ENCODE measurements at regions not wholly inside any gene's neighbourhood (a gene's known extent, or its start where the extent isn't known, plus 50 kb on each side); places are given as distances from the start of the nearest gene placed in this dataset.

DNA sequence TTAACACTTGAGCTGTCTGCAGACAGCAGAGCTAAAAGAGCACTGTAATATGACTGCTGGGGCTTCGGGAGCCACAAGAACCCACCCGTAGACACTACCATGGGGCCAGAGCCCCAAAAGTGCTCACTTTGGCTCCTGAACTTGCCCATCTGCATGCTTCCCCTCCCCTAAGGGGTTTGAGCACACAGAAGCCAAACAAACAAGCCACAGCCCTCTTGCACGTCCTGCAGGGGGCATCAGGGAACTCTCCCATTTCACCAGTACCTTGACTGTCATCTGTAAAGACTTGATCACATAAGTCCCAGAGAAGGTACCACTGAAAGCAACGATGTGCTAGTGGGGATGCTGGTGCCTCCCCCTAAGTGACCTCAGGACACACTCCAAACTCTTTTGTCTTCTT lies 681.8 kb downstream of the SEMA5A start:
- TF ChIP-seq, protein P1, sequence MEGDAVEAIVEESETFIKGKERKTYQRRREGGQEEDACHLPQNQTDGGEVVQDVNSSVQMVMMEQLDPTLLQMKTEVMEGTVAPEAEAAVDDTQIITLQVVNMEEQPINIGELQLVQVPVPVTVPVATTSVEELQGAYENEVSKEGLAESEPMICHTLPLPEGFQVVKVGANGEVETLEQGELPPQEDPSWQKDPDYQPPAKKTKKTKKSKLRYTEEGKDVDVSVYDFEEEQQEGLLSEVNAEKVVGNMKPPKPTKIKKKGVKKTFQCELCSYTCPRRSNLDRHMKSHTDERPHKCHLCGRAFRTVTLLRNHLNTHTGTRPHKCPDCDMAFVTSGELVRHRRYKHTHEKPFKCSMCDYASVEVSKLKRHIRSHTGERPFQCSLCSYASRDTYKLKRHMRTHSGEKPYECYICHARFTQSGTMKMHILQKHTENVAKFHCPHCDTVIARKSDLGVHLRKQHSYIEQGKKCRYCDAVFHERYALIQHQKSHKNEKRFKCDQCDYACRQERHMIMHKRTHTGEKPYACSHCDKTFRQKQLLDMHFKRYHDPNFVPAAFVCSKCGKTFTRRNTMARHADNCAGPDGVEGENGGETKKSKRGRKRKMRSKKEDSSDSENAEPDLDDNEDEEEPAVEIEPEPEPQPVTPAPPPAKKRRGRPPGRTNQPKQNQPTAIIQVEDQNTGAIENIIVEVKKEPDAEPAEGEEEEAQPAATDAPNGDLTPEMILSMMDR (IDR thresholded peaks at IDR 0.05; ENCODE audit: poor library complexity, severe bottlenecking) = no peak
- TF ChIP-seq MXI1 (conservative IDR thresholded peaks at IDR 0.05; ENCODE audit: poor library complexity, severe bottlenecking) (no peak), EP300 (conservative IDR thresholded peaks at IDR 0.05; ENCODE audit: poor library complexity, severe bottlenecking) (no peak)

All from neural cell (in vitro differentiated cells).